Urothelium cell line (cell line): ENCODE measurements at regions not wholly inside any gene's neighbourhood (a gene's known extent, or its start where the extent isn't known, plus 50 kb on each side); places are given as distances from the start of the nearest gene placed in this dataset.
A peak's percentile ranks its signal among the peaks of the same experiment; 100 is the strongest.

ENCODE experiments used
- DNase-seq: peaks from one replicate; pipeline ENCODE4 v3.0.0; 2011; ENCODE audit warnings: low spot score, mixed read lengths
- FAIRE-seq: peaks from 2 replicates; lab custom pipeline; 2011; peaks lifted over from hg19 to GRCh38; lab: Jason Lieb, UNC

DNA sequence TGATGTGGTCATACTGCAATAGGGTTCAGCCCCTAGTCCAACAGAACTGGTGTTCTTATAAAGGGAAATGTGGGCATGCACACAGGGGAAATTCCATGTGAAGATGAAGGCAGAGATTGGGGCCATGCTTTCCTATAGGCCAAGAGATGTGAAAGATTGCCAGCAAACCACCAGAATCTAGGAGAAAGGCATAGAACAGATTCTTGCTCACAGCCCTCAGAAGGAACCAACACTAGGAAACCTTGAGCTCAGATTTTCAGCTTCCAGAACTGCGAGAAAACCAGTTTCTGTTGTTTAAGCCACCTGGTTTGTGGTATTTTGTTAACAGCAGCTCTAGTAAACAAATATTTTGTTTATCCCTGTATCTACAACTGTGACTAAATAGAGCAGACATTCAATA is 197.6 kb upstream of the CITED2 start:
- FAIRE-seq: no peak
- no peak for DNase-seq

DNA sequence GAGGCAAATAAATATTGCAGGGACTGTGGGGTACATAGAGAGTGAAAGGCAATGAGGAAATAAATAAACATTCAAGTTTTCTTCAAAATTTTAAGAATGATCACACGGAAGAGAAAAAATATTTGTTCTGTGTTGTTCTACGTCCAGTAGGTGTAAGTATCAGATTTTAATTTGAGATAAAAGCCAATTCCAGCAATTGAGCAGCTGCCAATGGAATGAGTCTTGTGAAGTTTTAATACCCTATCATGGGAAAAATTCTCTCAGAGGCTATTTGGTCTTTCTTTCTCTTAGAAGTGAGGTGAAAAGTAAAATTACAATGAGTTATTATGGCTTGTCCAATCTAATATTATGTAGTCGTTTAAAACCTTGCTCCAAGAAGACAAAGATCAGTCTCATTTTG is 195.7 kb upstream of the CITED2 start:
- FAIRE-seq: no peak
- DNase-seq: no peak

DNA sequence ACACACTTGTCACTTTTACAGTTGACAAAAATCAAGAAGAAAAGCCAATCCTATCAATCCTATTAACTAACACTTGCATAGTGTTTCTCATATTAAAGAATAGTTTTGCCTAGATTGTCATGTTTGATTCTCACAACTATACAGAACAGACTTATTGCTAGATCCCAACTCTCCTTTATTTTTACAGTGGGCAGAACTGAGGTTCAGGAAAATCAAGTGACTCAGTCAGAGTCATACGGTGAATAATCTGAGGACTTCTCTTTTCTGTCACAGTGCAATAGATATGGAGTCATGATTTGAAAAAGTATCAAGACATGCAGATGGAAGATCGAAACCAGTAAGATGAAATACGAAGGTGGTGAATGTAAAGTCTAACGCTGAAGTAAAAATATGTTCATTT is 195.1 kb upstream of the CITED2 start:
- DNase-seq: no peak
- no peak for FAIRE-seq

DNA sequence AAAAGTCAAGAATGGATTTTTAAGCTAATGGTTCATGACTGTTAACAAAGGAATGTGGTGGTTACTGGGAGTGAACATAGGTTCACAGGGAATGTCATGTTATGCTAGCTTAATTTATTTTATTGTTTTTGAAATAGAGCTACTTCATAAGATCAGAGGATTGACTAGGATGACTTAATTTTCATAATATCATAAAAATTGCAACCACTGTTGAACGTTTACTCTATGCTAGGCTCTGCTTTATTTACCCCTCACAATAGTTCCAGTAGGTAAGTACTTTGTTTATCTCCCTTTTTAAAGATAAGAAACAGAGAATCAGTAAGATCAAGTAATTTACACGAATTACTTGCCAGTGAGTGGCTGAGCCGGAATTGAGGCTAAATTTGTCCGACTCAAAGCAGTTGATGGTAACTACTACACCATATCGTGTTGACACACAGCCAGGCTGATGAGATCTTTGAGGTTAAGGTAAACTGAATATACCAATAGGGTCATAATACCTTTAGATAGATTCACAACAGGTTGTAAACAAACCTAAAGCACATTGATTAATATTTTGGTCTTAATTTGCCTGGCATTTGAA is 194.6 kb upstream of the CITED2 start:
- DNase-seq: peak; percentile 69
- FAIRE-seq: peak; percentile 32

DNA sequence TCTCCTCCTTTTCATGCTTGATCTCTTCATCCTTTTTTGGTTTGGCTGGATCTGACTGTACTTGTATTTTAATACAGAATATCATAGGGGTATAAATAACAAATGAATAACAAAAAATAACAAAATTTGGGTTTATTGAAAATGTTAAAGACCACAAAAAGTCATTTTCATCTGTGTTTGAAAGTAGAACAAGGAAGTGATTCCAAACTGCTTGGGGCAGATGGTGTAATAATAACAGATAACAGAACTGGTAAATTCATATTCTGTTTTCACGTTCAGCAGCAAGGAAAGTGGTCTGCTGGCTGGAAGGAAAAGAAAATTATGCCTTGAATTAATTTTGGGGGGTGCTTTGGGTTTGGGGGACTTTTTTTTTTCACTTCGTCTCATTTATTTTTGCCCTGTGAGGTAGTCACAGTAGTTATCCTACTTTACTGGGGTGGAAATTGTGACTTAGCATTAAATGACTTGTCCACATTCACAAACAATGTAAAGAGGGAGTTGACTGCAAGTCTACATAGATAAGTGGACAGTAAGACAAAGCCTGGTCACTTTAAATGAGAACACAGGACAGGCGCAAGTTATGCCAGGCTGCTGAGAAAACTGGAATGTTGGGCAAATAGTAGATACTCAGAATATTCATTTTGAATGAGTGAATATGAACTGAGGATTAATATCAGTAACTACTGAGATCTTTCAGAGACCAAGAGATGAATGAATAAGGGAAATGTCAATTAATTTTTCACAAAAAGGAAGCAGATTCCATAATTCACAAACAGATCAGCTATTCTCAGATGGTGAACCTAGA is 193.9 kb upstream of the CITED2 start:
- DNase-seq (peak; percentile 35), FAIRE-seq (no peak)

DNA sequence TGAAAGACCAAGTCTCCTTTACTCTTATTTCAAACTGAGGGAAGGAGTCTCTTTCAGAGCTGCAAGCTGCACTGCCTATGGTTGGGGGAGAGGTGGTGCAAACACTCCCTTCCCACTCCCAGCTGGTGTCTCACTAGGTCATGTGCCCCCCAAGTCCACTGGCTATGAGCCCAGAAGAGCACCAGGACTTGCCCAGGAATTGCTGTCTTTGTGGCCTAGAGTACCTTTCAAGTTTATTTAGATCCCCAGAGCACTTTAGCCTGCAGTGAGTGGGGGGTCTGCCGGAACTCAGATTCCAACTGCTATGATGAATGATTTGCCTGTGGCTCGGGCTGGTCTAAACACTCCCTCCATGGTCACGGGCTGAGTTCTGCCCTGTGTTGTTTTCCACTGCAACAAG is 192.6 kb upstream of the CITED2 start:
- DNase-seq (no peak), FAIRE-seq (no peak)

DNA sequence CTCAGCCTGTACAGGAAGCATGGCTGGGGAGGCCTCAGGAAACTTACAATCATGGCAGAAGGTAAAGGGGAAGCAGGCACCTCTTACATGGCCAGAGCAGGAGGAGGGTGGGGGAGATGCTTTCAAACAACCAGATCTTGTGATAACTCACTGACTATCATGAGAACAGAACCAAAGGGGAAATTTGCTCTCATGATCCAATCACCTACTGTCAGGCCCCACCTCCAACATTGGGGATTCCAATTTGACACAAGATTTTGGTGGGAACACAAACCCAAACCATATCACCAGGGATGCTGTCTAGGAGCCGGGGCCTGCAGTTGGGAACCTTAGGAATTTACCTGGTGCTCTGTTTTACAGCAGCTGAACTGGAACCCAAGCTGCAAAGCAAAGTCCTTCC is 191.1 kb upstream of the CITED2 start:
- DNase-seq (no peak), FAIRE-seq (no peak)

DNA sequence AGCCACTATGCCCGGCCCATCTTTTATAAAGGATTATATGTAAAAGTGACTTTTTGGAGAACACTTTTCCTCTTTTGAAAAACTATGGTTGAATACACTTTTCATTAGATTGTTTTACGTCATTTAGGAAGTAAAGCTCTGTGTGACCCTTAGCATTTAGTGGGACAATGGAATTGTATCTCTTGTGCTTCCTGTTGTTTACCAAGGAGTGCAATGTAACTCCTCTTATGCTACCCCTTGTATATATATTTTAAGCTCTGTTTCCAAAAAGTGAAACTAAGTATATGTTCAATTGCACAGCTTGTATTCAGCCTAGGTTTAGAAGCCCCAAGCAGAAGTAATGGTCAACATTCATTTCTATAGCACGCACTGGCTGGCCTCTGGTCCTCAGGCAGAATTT is 183.1 kb upstream of the CITED2 start:
- no peak for FAIRE-seq
- no peak for DNase-seq

DNA sequence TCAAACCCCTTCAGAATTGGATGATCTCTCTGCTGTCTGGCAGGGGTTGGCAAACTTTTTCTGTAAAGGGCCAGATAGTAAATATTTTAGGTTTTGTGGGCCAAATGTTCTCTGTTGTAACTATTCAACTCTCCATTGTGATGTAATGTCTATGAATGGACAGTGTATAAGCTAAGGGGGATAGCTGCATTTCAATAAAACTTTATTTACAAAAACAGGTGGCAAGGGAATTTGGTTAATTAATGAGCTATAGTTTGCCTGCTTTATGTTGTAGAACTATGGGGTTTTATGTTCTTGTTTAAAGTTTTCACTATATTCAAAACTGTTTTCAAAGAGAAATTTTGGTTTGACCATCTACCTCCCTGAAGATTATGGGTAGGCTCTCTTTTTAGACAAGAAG is 182.1 kb upstream of the CITED2 start:
- DNase-seq (no peak), FAIRE-seq (no peak)

DNA sequence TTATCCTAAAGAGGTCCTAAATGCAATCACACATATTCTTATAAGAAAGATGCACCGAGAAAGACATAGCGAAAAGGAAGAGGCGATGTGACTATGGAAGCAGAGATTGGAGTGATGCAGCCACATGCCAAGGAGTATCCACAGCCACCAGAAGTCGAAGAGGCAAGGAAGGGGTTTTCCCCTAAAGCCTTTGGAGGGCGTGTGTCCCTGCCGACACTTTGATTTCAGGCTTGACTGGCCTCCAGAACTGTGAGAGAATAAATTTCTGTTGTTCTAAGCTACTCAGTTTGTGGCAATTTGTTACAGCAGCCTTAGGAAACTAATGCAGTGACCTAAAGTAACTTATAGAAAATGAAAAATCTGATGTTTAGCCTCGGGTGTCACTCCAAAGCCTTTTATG is 179.5 kb upstream of the CITED2 start:
- no peak for DNase-seq
- no peak for FAIRE-seq

DNA sequence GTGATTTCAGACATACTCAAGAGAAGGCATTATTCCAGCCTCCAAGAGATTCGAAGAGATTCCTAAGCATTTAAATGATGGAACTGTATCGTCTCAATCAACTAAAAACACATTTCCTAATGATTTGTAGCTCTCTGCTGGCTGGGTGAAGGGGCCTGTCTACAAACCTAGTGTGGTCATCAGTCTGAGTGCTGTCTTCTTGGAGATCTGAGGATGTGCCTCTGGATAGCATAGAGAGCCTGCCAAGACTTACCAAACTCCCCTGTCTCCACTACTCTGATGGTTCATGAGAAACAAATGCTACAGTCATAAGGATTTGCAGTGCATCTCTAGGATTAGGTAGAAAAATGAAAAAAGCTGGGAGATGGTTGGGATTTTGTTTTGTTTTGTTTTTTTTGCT is 176.9 kb upstream of the CITED2 start:
- FAIRE-seq (no peak), DNase-seq (no peak)

DNA sequence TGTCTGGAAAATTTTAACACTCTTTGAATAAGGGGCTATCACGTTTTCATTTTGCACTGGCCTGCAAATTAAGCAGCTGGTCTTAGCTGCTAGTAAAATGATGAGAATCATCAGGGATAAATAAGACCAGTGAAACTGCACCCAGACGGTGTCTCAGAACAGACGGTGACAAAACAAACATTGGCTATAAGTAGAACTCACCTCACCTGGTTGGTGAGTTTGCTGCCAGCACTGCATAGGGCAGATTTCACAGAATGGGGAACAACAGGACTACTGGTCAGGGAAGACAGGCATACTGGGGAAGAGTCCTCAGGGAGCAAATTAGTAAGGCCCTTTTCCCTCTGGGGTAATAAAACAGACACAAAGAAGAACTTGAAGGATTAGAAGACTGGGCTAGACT is 175.9 kb upstream of the CITED2 start:
- FAIRE-seq (no peak), DNase-seq (no peak)

DNA sequence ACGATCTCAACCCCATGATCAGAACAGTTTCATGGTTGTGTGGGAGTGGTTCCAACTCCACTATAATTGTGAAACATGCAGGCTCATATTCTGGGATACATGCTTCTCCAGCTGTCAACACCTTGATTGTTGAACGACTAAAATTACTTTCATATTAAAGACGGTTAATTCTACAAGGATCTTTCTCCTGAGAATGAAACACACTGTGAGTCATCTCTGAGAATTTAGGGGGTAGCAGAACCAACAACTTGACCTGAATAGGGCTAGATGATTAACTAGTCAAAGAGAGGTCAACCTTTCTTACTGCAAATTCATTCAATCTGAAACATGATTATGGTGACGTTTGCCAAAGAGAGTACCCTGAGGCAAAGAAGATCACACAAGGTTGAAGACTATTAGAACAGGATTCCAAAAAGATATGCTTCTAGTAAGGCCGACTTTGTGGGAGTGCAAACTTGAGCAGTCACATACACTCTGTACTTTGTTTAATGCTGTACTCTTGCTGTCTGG is 175.2 kb upstream of the CITED2 start:
- DNase-seq (no peak), FAIRE-seq (no peak)

DNA sequence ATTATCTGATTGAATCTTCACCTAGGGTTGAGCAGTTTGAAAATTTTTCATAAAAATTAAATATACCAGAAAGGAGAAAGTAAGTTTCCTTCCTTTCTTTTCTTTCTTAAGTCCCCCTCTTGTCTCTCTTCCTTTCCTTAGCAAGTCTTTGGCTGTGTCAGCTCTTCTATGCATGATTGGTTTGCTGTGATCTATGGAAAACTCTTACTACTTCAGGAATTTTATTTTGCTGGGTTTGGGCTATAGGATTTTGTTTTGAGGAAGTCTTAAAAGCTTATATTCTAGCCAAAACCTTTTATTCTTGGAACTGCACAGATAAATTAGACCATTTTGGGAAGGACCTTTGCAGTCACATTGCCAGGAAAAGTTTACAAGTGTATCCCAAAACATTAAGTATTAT is 173.4 kb upstream of the CITED2 start:
- DNase-seq: no peak
- no peak for FAIRE-seq

DNA sequence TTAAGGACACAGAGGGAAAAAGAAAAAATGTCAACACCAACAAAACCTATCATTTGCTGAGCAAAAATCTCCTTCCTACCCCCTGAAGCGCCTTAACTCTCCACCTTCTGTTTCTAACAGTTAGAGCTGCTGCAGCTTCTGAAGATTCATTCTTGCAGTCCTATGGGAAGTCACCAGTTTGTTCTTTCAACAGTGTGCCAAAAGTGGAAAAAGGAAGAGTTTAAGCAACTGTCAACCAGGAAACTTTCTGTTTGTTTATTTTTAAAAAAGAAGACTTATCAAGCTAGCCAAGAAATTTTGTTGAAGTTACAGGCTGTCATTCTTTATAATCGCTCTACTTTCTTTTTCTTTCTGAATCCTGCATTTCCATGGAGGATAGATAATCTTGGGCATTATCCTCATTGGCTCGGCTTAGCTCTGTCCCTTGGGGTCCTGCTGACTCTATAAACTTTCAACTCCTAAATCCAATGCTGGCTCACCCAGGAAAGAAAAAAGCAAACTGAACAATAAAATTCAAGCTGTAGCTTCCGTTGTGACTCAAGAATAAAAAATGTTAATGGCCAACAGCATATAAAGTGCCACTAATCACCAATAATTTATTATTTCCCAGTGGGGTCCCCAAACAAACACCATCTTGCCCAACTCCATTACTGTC is 172.8 kb upstream of the CITED2 start:
- DNase-seq (no peak), FAIRE-seq (no peak)

DNA sequence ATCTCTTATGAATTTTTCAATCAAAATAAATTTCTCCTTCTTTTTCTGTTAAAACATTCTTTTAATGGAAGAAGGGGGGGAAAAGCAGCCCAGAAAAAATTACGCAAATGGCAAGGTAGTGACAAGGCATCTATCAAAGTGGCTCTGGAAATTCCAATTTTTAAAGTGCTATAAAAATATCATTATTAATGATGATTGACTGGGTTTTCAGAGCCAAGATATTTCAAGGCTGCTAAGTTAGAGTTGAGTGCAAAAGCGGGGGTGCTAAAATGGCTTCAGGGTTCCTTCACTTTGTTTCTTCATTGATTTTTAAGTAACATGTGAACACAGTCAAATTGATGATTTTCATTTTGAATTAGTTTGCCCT is 171.6 kb upstream of the CITED2 start:
- FAIRE-seq (no peak), DNase-seq (no peak)

DNA sequence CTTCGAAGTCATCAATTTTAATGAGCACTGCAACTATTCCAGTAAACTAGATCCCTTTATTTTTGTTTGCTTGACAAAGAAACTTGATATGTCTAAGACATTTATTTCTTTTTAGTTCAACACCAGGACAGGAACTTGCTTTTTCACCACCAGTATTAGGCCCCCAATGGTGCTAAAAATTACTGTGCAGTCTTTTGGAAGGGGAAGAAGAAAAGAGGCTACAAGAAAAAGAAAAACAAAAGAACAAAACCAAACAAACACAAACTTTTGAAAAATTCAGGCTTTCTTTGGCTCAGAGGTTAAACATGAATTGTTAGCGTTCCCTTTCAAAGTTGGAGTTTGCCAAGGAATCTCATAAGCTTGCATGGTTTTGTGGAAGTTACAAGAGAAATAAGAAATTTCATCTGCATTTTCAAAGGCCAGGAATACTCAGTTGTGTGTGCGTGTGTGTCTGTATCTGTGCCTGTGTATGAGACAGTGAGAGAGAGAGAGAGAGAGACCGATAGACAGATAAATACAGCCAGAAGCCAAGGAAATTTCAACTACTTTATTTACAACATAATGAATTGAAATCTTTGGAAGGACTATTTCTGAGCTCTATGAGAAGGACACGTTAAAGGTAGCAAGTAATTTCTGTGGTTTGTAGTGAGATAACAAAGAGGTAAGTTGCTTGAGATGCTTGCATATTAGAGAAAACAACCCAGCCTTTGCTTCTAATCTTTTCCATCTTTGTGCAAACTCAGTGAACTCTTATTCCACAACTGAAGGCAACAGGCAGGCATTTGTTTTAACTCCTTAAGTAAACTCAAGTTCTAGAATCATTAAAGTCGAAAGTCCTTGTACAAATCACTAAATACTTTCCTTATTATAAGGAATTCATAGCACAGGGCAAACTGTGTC is 171.0 kb upstream of the CITED2 start:
- FAIRE-seq (no peak), DNase-seq (no peak)

DNA sequence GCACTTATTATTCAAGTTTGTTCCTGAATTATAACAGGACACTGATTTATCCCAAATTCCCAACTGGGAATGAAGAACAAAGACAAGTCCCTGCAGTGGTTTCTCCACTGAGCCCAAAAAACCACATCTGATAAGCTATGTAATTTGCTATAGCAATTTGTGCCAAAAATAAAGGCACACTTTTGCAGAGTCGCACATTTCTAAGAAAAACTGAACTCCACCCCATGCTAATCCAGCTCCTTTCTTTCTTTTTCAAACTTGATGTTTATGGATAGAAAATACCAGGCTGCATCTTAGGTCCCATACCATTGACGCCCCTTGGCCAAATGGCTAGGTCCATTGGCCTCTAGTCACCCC is 170.2 kb upstream of the CITED2 start:
- FAIRE-seq (no peak), DNase-seq (no peak)

DNA sequence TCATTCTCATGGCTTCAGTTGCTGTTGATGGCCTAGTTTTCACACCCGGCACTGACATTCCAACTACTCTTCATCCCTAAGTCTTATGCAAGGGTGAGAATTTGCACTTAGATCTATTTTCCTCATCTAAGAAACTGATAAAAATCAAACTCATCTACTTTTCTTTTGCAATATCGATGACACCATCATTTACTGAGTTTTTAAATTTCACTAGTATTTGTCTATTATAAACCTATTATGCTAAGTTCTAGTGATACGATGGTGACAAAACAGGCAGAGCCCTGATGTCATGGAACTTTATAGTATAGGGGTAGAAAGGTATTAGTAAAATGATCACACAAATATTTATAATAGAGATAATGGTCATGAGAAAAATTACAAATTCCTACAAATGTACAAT is 167.9 kb upstream of the CITED2 start:
- FAIRE-seq: no peak
- no peak for DNase-seq

DNA sequence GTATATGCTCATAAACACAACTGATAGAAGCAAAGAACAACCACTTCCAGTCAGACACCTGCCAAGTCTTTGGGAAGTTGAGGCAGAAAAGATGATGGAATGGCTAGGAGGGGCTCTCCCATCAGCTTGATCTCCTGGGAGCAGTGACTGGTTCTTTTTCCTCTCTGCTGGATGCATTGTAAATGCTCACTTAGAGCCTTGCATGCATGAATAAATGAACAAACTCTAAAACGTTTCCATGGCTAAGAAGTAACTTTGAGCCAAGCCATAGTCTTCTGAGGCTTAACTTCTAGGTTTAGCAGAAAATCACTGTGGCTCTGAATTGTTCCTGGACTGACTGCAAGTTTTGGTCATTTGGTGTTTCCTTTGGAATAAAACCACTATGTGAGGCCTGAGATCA is 166.4 kb upstream of the CITED2 start:
- DNase-seq (no peak), FAIRE-seq (no peak)

DNA sequence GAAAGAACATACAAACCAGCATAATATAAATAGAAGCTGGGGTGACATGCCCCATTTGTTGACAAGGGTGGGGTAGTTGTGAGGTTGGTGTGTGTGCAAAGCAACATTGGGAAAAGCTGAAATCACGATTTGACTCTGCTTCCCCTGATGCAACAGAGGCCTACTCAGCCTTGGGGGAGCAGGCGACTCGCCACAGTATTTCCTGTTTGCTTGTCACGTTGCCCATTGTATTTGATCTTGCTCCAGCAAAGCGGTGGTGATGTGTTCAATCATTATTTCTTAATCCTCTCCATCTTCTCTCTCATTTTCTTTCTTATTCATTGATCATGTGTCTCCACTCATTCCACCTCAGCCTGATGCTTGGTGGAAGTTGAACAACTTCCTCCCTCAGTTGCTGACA is 165.8 kb upstream of the CITED2 start:
- FAIRE-seq: no peak
- peak; percentile 33 for DNase-seq
